B cell (primary cell): ENCODE measurements at regions not wholly inside any gene's neighbourhood (a gene's known extent, or its start where the extent isn't known, plus 50 kb on each side); places are given as distances from the start of the nearest gene placed in this dataset.

ENCODE experiments used
- ATAC-seq: fragments of 200-7000 bp; cut with Tn5 transposase; one replicate; pipeline ENCODE4 v1.10.0; 2021; ENCODE audit warnings: low read depth, mild to moderate bottlenecking, moderate number of reproducible peaks, moderate library complexity
- CTCF ChIA-PET: fragments of 350-600 bp; sonication (Branson Sonifier 250); formaldehyde crosslinking; loops from one replicate; lab custom pipeline; 2021; ENCODE audit warnings: antibody characterized with exemption, inconsistent platforms; lab: Charles Lee
- POLR2A ChIA-PET: fragments of 350-600 bp; sonication (Branson Sonifier 250); formaldehyde crosslinking; loops from one replicate; lab custom pipeline; 2021; ENCODE audit warnings: antibody characterized with exemption; lab: Charles Lee
- DNase-seq: peaks from one replicate; pipeline ENCODE4 v3.0.0; 2013
- H2AFZ ChIP-seq: 2 replicates; pipeline ENCODE4 v1.6.1; 2012; ENCODE audit warnings: mild to moderate bottlenecking, low read depth, low read length; ENCODE audit not compliant: insufficient read depth, poor library complexity, severe bottlenecking
- H3K27ac ChIP-seq, 2 donors: 1 replicate in 1 of 2; 2 replicates in 1 of 2; pipeline ENCODE4 v1.5.1; 2012 to 2013; ENCODE audit warnings: low read length in 2 of 2, mild to moderate bottlenecking in 2 of 2, moderate library complexity in 1 of 2
- H3K27me3 ChIP-seq, 4 experiments: fragments of 200-600 bp in 1 of 4; sonication (generic) in 1 of 4; replicated peaks in 1 of 4; 1 replicate in 2 of 4; 2 replicates in 2 of 4; pipeline versions ENCODE4 v1.6.1 to v1.7.0; 2013 to 2016; ENCODE audit warnings: low read length in 3 of 4, mild to moderate bottlenecking in 2 of 4, mixed read lengths in 1 of 4, moderate library complexity in 1 of 4; ENCODE audit not compliant: insufficient read depth in 4 of 4, control insufficient read depth in 3 of 4; ENCODE audit errors: control extremely low read depth in 1 of 4
- H3K36me3 ChIP-seq, 2 experiments: replicated peaks in 1 of 2; 1 replicate in 1 of 2; 2 replicates in 1 of 2; pipeline versions ENCODE4 v1.6.1 to v1.7.1; 2013; ENCODE audit warnings: low read length in 1 of 2; ENCODE audit not compliant: insufficient read depth in 2 of 2, control insufficient read depth in 1 of 2; ENCODE audit errors: control extremely low read depth in 1 of 2, extremely low read depth in 1 of 2
- H3K4me1 ChIP-seq, 2 donors: fragments of 200-600 bp in 1 of 2; sonication (generic) in 1 of 2; 1 replicate in 1 of 2; 2 replicates in 1 of 2; pipeline versions ENCODE4 v1.5.1 to v1.6.1; 2013 to 2017; ENCODE audit warnings: low read length in 2 of 2; ENCODE audit not compliant: control insufficient read depth in 2 of 2, insufficient read depth in 2 of 2
- H3K4me2 ChIP-seq: replicated peaks from 2 replicates; pipeline ENCODE3; 2012; ENCODE audit warnings: mild to moderate bottlenecking, low read depth, low read length; ENCODE audit not compliant: poor library complexity, severe bottlenecking
- H3K4me3 ChIP-seq, 5 experiments: fragments of 200-600 bp in 1 of 5; sonication (generic) in 1 of 5; 1 replicate in 3 of 5; 2 replicates in 2 of 5; pipeline versions ENCODE4 v1.5.1 to v1.7.0; 2011 to 2016; ENCODE audit warnings: low read length in 4 of 5, mild to moderate bottlenecking in 4 of 5, low read depth in 2 of 5, control low read depth in 1 of 5, moderate library complexity in 1 of 5; ENCODE audit not compliant: insufficient read depth in 1 of 5; ENCODE audit errors: control extremely low read depth in 1 of 5, extremely low read depth in 1 of 5
- H3K79me2 ChIP-seq: fragments of 200-600 bp; sonication (generic); one replicate; pipeline ENCODE4 v1.6.0; 2016; ENCODE audit warnings: low read length; ENCODE audit not compliant: control insufficient read depth, insufficient read depth
- H3K9ac ChIP-seq: fragments of 200-600 bp; sonication (generic); 2 replicates; pipeline ENCODE4 v1.6.1; 2017; ENCODE audit warnings: mild to moderate bottlenecking, low read length, moderate library complexity
- H3K9me3 ChIP-seq, 3 donors: one replicate each; pipeline versions ENCODE4 v1.6.1 to v1.7.1; 2013; ENCODE audit warnings: low read length in 2 of 3; ENCODE audit not compliant: control insufficient read depth in 2 of 3, insufficient read depth in 1 of 3; ENCODE audit errors: control extremely low read depth in 1 of 3
- H4K20me1 ChIP-seq: 2 replicates; pipeline ENCODE4 v1.6.0; 2012; ENCODE audit warnings: mild to moderate bottlenecking, low read length; ENCODE audit not compliant: insufficient read depth, control insufficient read depth, poor library complexity, severe bottlenecking
- H3K27ac Mint-ChIP-seq: one replicate; pipeline ENCODE4 v1.8.0; 2021; ENCODE audit warnings: mixed read lengths
- H3K27me3 Mint-ChIP-seq: one replicate; pipeline ENCODE4 v1.8.0; 2021; ENCODE audit warnings: mixed read lengths
- H3K4me1 Mint-ChIP-seq: one replicate; pipeline ENCODE4 v1.8.0; 2021; ENCODE audit warnings: mixed read lengths
- H3K4me3 Mint-ChIP-seq: one replicate; pipeline ENCODE4 v1.8.0; 2021; ENCODE audit warnings: mixed read lengths
- H3K9me3 Mint-ChIP-seq: one replicate; pipeline ENCODE4 v1.8.0; 2022; ENCODE audit warnings: mixed read lengths; ENCODE audit not compliant: insufficient read depth
- EZH2 ChIP-seq: IDR thresholded peaks from 2 replicates; pipeline ENCODE4 v1.6.1; 2012; ENCODE audit warnings: borderline replicate concordance, low read depth, mild to moderate bottlenecking, moderate library complexity, low read length; ENCODE audit not compliant: insufficient read depth, poor library complexity, severe bottlenecking
- WGBS: methylation state at CpG from one replicate; pipeline ENCODE4 v1.1.5; 2013; ENCODE audit warnings: missing lambda C conversion rate; ENCODE audit not compliant: insufficient coverage; 5-methylcytosine and 5-hydroxymethylcytosine counted together
- intact Hi-C: fragments of 100-400 bp; cut with micrococcal nuclease; formaldehyde crosslinking; loops from one replicate; pipeline ENCODE4 v1.10.0; 2022
- TF ChIP-seq, protein P1 (sequence below): fragments of 200-600 bp; IDR thresholded peaks from one replicate; pipeline ENCODE4 v1.8.0; 2022; ENCODE audit warnings: antibody characterized with exemption, mild to moderate bottlenecking

DNA sequence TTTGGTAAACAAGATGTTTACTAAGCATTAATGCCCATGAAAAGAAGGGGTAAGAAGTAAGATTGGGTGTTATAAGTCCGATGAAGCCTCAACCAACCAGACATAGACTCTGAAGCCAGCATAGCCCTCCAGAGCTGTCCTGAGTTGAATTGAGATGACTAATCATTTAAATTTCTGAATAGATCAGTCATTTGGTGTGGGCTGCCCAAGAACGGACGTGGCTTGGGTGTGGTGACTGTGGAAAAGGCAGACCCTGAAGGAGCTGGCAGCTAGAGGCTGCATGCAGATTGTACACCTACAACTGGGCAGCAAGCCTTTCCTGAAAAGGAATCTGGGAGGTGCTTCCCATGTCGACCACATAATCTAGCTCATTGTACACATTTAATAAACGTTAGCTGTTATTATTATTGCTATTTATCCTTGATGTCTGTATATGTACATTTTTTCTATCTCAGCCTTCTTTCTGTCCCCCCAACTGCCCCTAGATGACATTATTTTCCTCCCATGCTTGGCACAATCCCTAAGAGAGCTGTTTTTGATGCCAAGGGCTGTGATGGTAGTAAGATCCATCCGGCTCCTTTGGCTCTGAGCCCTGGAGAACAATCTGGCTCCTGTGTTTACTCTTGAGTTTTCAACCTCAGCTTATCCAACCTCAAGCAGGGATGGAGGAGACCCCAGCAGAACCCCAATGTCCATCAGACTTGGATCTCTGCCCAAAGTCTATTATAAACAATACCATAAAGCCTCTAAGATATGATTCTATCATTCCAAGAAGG lies 57.6 kb upstream of the JAG1 start:
- Mint-ChIP-seq H3K4me1 (no peaks in the 10 kb centered on the region), H3K4me3 (no peak overlapping the region), H3K27me3 (peaks cover 1% of the 10 kb centered on the region), H3K9me3 (no peaks in the 10 kb centered on the region), H3K27ac (no peak overlapping the region)
- Histone ChIP-seq H3K4me1 (no peaks in the 10 kb centered on the region), H3K9ac (no peak overlapping the region), H3K27me3 (no peaks in the 10 kb centered on the region), H3K4me2 (no peak overlapping the region), H3K27ac (no peak overlapping the region), H3K79me2 (no peaks in the 10 kb centered on the region), H4K20me1 (no peaks in the 10 kb centered on the region), H3K36me3 (no peaks in the 10 kb centered on the region), H2AFZ (no peak overlapping the region), H3K9me3 (no peaks in the 10 kb centered on the region), H3K4me3 (no peak overlapping the region)
- ATAC-seq: no peak
- POLR2A ChIA-PET: no interaction called here
- no peak for TF ChIP-seq EZH2
- TF ChIP-seq, protein P1, sequence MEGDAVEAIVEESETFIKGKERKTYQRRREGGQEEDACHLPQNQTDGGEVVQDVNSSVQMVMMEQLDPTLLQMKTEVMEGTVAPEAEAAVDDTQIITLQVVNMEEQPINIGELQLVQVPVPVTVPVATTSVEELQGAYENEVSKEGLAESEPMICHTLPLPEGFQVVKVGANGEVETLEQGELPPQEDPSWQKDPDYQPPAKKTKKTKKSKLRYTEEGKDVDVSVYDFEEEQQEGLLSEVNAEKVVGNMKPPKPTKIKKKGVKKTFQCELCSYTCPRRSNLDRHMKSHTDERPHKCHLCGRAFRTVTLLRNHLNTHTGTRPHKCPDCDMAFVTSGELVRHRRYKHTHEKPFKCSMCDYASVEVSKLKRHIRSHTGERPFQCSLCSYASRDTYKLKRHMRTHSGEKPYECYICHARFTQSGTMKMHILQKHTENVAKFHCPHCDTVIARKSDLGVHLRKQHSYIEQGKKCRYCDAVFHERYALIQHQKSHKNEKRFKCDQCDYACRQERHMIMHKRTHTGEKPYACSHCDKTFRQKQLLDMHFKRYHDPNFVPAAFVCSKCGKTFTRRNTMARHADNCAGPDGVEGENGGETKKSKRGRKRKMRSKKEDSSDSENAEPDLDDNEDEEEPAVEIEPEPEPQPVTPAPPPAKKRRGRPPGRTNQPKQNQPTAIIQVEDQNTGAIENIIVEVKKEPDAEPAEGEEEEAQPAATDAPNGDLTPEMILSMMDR: no peak
- CTCF ChIA-PET: no interaction called here
- WGBS: 71% methylated on average over 1 of the region's 6 CpGs
- intact Hi-C loops: no loop called here
- DNase-seq: no peak

- no peak overlapping the region for H3K9ac ChIP-seq
Observed at GRCh38 chr20:10733122-10733521, 59.3 kb upstream of the JAG1 start.

More at GRCh38 chr20:10733122-10733521, 59.3 kb upstream of the JAG1 start:
- Mint-ChIP-seq H3K9me3 (no peaks in the 10 kb centered on the region), H3K4me1 (no peaks in the 10 kb centered on the region), H3K27me3 (peaks cover 4% of the 10 kb centered on the region), H3K4me3 (no peak overlapping the region), H3K27ac (no peak overlapping the region)
- Histone ChIP-seq H4K20me1 (no peaks in the 10 kb centered on the region), H3K27ac (no peak overlapping the region), H3K27me3 (no peaks in the 10 kb centered on the region), H2AFZ (no peak overlapping the region), H3K4me3 (no peak overlapping the region), H3K9me3 (no peaks in the 10 kb centered on the region), H3K4me2 (no peak overlapping the region), H3K36me3 (no peaks in the 10 kb centered on the region), H3K79me2 (no peaks in the 10 kb centered on the region), H3K4me1 (no peaks in the 10 kb centered on the region)
- POLR2A ChIA-PET: no interaction called here
- intact Hi-C loops: no loop called here
- no peak for ATAC-seq
- TF ChIP-seq EZH2: no peak
- TF ChIP-seq, protein P1: no peak
- DNase-seq: no peak
- WGBS: no CpG with 5 or more reads among the region's 1 CpG
- CTCF ChIA-PET: no interaction called here
